Epidermal melanocyte (primary cell): ENCODE measurements at regions not wholly inside any gene's neighbourhood (a gene's known extent, or its start where the extent isn't known, plus 50 kb on each side); places are given as distances from the start of the nearest gene placed in this dataset.

Experiments
- DNase-seq: peaks from one replicate; pipeline ENCODE4 v3.0.0; 2011; ENCODE audit warnings: low spot score; ENCODE audit not compliant: insufficient read length

DNA sequence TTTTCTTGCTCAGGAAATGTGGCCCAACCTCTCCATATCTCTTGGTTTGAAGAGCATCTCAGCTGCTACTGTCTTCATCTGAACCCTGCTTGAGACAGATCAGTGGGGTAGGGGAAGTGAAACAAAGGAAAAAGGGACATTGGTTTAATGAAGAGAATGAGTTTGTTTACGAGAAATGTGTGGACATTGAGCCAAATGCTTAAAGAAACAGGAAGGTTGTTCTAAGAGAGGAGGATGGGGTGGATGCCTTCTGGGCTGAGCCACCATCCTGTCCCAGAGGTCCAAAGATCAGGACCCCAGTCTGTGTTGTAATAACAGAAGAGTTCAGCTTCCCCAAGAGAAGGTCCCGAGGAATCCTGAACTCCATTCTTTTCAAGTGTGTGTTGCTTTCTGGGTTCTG, 369.7 kb downstream of the INSC start:
- DNase-seq = no peak

DNA sequence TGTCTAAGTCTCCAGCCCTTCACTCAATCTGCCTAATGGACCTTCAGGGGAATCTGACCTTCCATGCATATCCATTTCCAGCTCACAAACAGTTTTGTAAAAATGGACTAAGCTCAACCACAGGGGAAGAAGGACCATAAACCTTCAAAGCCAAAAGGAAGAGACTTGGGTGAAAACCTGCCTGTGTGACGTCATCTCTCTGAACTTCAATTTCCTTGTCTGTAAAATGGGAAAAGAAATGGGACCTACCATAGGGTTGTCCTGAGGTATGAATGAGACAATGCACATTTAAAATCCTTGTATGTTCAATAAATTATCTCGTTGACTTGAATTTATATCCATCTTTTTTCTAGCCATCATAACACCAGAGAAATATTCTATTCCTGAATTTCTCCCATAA, 370.7 kb downstream of the INSC start:
- no peak for DNase-seq

DNA sequence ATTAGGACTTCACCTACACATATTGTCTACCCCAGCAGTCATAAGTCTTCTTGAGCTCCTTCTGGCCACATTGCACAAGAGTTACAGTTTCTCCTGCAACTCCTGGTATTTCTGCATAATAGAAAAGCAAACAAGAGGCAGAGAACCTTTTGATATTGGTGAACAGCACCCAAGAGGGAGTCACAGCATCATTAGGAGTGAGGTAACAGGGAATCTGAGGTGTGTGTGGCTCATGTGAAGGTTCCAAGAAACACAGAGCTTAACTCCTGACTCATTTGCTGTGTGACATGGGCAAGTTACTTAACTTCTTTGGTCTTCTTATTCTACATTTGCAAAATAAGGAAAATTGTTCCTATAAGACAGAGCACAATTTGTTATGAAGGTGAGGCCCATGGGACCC, 374.6 kb downstream of the INSC start:
- DNase-seq = no peak

DNA sequence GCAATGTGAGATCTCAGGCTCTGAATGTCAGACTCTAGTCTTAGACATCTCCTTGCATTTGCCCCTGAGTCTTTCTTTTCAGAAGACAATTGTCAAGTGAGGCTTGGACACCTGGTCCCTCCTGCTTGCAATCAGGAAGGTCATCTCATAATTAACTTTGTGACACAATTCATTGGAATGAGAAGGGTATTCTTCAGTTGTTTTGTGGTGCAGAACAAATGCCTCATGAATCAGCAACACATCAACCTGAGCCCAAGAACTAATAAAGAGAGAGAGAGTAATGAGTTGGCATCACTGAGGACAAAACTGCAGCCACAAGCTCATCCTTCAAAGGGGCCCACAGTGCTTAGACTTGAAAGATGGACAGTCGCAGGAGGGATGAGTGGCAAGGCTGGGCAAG, 375.8 kb downstream of the INSC start:
- DNase-seq = no peak

DNA sequence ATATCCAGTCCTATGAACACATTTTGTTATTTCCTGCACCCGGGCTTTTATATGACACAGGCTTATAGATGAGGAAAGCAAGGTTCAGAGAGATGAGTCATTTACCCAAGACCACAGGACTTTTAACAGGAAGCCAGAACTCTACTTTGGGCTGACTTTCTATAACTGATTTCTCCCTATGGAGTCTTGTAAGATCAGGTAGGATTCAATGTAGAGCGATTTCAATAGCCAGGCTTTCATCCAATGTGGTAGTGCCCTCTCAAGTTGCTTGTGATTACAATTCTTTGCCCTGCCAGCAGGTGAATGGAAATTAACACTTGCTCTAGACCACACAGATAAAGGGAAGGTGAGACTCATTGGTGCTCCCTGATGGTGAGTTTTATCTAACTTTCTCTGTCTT, 378.3 kb downstream of the INSC start:
- no peak for DNase-seq

DNA sequence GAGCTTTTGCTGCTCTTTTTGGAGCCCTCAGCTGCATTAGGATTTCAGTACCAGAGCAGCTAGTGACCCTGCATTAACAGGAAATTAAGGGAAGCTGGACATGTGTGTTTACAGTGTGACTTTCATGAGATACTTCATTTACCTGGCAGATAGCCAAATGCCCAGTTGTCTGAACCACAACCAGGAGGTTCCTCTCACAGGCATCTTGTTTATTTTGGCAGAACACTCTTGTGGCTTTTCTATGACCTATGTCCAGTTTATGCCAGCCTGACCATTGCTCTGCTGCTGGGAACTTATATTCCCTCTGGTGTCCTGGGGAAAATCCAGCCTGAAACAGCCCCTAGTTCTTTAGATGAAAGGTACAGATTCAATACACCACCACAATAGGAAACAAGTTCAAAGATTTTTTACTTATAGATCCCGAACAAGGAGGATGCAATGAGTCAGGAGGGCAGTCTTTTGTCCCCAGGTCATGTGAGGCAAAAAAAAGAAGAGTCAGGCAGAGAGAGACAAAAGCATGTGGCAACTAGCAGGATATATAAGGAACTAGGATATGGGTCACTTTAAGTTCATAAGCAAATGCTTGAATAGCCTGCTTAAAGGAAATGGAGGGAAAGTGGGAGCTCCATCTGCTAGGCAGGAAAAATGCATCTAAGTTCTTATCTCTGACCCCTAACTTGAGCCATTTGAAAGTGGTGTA, 379.3 kb downstream of the INSC start:
- no peak for DNase-seq

DNA sequence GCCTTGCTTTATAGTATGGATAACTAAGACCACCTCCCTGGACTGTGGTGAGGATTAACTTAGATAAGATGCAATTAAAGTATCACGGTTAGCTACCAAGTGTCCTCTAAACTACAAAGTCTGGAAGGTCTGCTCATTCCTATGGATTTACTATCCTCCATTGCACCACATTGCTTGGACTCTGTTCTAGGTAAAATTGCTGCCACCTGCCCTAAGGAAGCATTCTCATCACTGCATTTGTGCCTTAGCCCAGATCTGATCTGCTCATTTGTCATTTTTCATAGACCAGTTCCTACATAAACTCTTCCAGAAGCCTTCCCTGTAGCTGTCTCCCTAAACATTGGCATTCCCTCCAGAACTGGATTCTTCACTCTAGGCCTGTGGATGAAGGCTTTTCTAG, 380.0 kb downstream of the INSC start:
- DNase-seq = no peak

DNA sequence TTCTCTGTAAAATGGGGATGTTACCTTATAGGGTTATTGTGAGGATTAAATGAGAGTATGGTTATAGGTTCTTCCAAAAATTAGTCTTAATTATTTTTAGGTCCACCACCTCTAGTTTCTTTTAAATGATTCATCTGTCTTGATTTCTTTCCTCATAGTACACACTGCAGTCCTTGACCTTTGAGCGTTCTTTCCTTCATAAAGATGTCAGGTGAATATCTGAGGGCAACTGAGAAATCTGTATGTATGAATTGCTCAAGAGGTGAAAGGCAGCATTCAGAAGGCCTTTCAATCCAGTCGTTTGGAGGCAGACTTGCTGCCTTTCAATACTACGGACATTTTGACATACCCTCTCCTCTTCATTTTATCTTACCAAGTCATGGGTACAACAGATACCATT, 380.7 kb downstream of the INSC start:
- DNase-seq = no peak

DNA sequence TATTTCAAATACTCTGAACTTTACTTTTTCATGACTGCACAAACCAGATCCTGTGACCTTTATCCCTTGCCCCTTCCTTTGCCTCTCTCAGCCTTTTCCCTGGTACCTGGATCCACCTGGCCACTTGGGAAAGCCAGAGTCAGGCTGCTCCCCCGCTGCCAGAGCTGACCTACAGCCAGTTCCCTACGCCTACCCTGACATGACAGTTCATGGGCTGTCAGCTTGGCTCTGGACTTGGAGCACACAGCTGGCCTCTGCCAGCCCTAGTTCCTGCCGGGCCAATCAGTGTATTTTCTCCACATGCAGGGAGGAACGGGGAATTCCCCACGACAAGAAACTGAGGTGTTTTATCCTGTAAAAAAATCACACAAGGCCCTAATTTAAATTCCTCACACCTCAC, 382.6 kb downstream of the INSC start:
- DNase-seq = no peak

DNA sequence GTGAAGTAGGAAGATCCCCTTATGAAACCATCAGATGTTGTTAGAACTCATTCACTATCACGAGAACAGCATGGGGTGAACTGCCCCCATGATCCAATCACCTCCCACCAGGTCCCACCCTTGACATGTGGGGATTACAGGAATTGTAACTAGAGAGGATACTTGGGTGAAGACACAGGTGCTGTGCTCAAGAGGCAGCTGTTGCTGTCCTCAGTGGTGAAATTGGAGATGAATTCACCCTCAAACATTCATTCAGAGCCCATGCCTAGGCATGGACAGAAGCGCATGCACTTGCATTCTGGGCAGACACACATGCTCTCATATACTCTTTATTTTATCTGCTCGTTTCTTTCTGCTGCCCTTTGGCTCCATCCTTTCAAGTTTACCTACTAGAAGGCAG, 385.0 kb downstream of the INSC start:
- no peak for DNase-seq

DNA sequence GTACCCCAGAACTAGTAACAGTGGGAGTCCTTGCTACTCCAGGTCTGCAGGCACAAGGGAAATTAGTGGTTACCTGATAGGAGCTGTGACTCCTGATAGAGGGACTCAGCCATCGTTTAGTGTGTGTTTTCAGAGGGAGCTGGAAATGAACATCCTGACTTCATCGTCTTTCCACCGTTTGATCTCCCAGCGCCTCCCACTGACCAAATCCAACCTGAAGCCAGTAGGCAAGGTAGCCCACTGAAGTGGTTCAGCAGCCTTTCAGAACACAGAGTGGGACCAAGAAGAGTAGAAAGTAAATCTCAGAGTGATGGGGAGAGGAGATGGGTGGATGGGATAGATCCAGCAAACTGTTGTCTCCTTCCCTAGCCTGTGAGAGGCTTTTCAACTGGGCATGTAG, 385.9 kb downstream of the INSC start:
- DNase-seq = no peak

DNA sequence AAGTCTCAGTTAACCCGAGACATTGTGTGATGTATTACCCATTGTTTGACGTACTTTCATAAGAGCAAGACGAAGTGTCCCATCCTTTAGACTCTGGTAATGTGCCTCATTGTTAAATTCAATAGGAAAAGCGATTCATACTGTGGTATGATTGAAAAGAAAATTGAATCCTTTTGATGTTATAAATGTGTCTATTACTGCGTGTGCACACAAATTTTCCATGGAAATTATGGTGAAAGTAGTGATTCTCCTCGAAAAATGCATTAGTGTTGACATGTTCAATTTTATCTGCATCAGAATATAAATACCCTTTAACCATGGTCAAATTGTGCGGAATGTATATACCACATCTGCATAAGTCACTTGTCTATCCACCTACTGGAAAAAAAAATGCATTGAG, 386.8 kb downstream of the INSC start:
- no peak for DNase-seq

DNA sequence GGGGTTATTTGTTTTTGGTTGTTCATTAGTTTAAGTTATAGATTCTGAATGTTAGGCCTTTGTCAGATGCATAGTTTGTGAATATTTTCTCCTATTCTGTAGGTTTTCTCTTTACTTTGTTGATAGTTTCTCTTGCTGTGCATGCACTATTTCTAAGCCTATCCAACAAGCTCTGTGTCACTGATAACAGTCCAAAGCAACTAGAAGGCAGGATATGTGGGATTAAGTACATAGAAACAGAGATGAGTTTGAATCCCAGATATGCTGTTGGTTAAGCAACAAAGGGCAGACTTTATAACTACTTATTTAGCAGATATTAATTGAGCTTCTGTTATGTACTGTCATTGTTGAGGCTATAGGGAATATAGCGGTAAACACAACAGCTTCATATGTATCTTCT, 390.4 kb downstream of the INSC start:
- no peak for DNase-seq

DNA sequence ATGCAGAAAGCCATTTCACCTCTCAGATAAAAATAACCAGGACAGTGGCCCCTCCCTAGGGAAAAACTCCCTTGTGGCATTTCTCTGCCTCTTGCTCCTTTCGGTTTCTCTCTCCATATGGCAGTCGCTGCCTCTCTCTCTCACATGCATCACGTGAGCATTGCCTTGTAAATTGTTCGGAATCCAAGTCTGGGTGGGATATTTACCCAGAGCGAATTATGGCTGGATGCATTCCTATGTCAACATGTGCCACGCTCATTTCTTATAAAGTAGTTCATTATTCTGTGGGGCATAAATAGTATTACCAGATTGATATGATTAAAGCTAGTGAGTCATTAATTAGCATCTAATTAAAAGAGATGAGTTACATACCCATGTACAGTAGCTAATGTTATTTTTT, 392.9 kb downstream of the INSC start:
- DNase-seq = no peak

DNA sequence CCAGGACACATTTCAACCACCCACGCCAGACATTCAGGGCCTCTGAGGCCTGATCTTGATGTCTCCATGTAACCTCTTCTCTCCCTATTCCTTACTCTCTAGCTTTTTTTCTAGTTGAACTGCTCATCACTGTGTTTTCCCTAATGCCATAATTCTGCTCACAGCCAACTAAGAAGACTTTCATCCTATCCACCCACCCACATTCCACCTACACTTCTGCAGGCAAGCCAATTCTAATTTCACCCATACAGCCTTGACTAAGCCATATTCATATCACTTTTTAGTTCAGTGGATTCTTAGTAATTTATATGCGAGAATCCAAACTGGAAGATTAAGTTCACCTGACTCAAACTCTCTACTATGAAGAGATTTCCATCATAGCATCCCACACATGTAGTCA, 394.4 kb downstream of the INSC start:
- DNase-seq = no peak

DNA sequence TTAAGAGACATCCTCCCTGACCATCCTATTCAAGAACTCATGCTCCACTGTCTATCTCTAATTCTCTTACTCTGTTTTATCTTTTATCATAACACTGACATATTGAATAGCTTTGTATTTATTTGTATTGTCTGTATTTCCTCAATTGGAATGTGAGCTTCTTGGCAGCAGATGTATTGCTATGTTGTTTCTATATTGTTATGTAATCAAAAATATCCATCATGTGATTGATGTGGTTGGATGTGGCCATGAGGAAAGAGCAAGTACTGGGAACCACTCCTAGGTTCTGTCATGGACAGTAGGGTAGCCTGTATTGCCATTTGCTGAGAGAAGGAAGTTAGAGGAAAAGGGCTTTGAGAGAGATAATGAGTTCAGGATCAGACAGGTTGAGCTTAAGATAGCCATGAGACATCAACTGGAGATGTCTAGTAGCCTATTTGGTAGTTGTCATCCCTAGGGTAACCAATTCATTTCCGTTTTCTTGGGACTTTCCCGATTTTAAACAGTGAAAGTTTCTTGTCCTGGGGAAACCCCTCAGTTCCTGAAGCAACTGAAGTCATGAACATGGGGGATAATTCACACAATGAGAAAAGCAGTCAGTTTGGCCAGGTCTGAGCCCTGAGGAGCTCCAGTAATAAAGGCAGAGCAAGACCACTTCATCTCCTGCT, 404.5 kb downstream of the INSC start:
- DNase-seq = no peak

DNA sequence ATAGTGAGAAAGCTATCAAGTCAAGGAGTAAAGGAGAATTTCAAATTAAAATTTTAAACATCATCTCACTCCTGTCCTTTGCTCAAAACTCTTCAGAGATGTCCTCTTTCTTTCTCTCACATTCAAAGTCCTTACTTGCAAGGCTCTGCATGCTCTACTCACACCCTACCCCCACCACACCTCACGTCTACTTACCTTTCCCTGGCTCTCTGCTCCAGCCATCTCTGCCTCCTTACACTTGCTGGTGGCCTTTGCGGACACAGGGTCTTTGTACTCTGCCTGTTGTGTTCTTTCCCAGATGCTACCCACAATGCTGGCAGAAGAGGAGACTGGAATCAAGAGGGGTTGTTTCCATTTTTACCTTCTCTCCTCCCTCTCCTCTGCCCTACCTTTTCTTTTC, 405.2 kb downstream of the INSC start:
- DNase-seq = no peak

DNA sequence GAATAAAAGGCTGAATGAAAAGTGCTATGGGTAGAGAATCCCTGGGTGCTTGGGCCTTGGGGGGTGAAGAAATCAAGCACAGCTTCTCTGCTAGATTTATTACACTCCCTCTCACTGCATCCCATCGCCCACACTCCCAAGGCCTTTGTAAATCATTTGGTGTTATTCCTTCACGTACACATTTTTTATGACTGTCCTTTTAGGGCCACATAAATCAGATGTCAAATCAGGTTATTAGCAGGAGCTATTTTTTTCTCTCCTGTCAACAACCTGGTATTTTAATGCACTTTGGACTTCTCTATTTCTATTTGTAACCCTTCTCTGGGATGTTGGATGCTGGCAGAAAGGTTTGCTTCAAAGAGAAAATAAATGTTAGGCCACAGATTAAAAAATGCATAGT, 408.8 kb downstream of the INSC start:
- no peak for DNase-seq

DNA sequence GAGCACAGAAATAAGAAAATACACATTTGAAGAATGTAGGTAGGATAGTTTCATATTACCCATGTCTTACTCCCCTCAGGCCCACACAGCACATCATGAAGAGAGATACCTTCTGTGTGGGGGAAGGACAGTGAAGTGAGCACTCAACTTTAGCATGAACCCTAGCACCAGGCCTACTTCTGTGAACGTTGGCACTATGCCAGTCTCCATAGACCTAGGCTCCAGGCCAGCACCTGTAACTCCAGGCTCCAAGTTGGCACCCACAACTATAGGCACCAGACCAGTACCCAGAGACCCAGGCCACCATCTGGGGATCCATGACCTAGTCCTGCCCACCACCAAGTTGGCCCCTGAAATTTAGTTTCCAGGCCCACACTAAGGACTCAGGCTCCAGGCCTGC, 410.9 kb downstream of the INSC start:
- DNase-seq = no peak

DNA sequence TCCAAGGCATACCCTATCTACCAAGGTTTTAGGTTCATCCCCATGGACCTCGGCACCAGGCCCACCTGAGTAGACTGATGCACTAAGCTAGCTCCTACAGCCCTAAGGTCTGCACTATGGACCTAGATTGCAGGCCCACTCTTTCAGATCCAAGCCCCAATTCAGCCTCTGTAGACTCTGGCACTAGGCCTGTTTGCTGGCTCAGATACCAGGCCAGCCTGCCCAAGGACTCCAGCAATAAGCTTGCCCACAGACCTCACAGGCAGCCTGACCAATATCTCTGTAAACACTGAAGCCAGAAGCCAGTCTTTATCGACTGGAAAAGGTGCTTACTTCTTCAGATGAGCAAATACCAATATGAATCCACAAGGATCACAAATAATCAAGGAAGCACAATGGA, 411.3 kb downstream of the INSC start:
- DNase-seq = no peak

DNA sequence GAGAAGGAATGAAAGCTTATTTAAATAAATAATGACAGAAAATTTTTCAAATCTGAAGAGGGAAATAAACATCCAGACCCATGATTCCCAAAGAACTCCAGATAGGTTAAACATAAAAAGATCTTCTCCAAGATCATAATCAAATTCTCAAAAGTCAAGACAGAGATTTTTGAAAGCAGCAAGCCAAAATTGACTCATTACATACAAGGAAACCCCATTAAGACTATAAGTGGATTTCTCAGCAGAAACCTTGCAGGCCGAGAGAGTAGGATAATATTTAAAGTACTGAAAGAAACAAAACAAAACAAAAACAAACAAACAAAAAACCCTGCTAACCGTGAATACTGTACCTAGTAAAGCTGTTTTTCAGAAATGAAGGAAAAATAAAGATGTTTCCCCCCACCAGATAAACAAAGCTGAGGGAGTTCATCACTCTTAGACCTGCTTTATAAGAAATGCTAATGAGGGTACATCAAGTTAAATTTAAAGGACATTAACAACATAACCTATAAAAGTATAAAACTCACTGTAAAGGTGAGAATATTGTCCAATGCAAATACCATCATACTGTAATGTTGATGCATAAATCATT, 412.2 kb downstream of the INSC start:
- no peak for DNase-seq

DNA sequence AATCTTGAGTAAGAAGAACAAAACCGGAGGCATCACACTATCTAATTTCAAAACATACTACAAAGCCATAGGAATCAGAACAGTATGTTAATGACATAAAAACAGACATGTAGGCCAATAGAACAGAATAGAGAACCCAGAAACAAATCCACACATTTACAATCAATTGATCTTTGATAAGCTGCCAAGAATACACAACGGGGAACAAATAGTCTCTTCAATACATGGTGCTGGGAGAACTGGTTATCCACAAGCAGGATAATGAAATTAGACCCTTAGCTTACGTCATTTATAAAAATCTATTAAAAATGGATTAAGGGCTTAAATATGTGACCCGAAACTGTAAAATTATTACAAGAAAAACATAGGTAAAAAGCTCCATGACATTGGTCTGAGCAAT, 417.7 kb downstream of the INSC start:
- no peak for DNase-seq

DNA sequence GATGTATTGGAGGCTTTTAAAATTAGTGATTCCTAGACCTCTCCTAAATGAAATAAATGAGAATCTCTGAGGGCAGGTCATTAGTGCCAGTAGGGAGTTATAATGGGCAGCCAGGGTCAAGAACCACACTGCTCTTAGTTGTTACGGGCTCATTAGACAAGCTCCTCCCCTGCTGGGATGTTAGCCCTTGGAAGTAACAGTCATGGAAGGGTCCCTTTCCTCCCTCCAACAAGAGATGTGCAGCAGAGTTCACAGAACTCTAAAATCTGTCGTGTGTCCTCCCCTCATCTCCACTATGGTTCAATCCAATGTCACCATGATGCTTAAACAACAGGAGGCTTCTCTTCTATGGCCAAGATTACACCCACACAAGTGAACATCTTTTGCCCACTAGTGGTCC, 419.5 kb downstream of the INSC start:
- DNase-seq = no peak
